GM23338 (cell line): ENCODE measurements at regions not wholly inside any gene's neighbourhood (a gene's known extent, or its start where the extent isn't known, plus 50 kb on each side); places are given as distances from the start of the nearest gene placed in this dataset.

ENCODE experiments used
- ATAC-seq: fragments of 200-7000 bp; cut with Tn5 transposase; 3 replicates; pipeline ENCODE4 v1.9.1; 2020
- DNase-seq: peaks from one replicate; pipeline ENCODE4 v3.0.0-alpha.2; 2015; ENCODE audit warnings: low spot score
- H2AFZ ChIP-seq: fragments of 200-600 bp; sonication (generic); 2 replicates; pipeline ENCODE4 v1.8.0; 2016; ENCODE audit warnings: antibody characterized with exemption, mild to moderate bottlenecking, moderate library complexity
- H3F3A ChIP-seq: fragments of 200-600 bp; sonication (generic); replicated peaks from 2 replicates; pipeline ENCODE4 v1.8.0; 2017; ENCODE audit warnings: antibody characterized with exemption, mixed run types, low read depth
- H3K27ac ChIP-seq: fragments of 200-600 bp; sonication (generic); 2 replicates; pipeline ENCODE4 v1.6.1; 2016; ENCODE audit warnings: low read depth
- H3K27me3 ChIP-seq: fragments of 200-600 bp; sonication (generic); 2 replicates; pipeline ENCODE4 v1.8.0; 2016; ENCODE audit warnings: mild to moderate bottlenecking, mixed run types, moderate library complexity; ENCODE audit not compliant: insufficient read depth
- H3K36me3 ChIP-seq: fragments of 200-600 bp; sonication (generic); 2 replicates; pipeline ENCODE4 v1.8.0; 2016; ENCODE audit warnings: mild to moderate bottlenecking; ENCODE audit not compliant: insufficient read depth
- H3K4me1 ChIP-seq: fragments of 200-600 bp; sonication (generic); 2 replicates; pipeline ENCODE4 v1.8.0; 2016; ENCODE audit warnings: mild to moderate bottlenecking, moderate library complexity; ENCODE audit not compliant: insufficient read depth
- H3K4me2 ChIP-seq: fragments of 200-600 bp; sonication (generic); 2 replicates; pipeline ENCODE4 v1.7.1; 2017; ENCODE audit warnings: mixed run types
- H3K4me3 ChIP-seq: fragments of 200-600 bp; sonication (generic); 2 replicates; pipeline ENCODE4 v1.6.1; 2016; ENCODE audit warnings: mixed run types
- H3K79me2 ChIP-seq: fragments of 200-600 bp; sonication (generic); replicated peaks from 2 replicates; pipeline ENCODE4 v1.8.0; 2017; ENCODE audit warnings: mild to moderate bottlenecking; ENCODE audit not compliant: insufficient read depth
- H3K9me2 ChIP-seq: fragments of 200-600 bp; sonication (generic); 2 replicates; pipeline ENCODE4 v1.8.0; 2017; ENCODE audit not compliant: insufficient read depth
- H4K20me1 ChIP-seq: fragments of 200-600 bp; sonication (generic); replicated peaks from 2 replicates; pipeline ENCODE4 v1.8.0; 2017; ENCODE audit warnings: mild to moderate bottlenecking; ENCODE audit not compliant: insufficient read depth
- H3K27ac Mint-ChIP-seq: 2 replicates; pipeline ENCODE4 v1.8.0; 2020; ENCODE audit warnings: inconsistent platforms, mild to moderate bottlenecking, moderate library complexity, mixed read lengths
- H3K27me3 Mint-ChIP-seq: 3 replicates; pipeline ENCODE4 v1.8.0; 2022; ENCODE audit warnings: low read depth, mild to moderate bottlenecking, moderate library complexity, mixed read lengths, inconsistent platforms; ENCODE audit not compliant: insufficient read depth, poor library complexity
- H3K36me3 Mint-ChIP-seq: 3 replicates; pipeline ENCODE4 v1.8.0; 2021; ENCODE audit warnings: low read depth, mild to moderate bottlenecking, inconsistent platforms, moderate library complexity, mixed read lengths
- H3K4me1 Mint-ChIP-seq: 3 replicates; pipeline ENCODE4 v1.8.0; 2020; ENCODE audit warnings: mild to moderate bottlenecking, inconsistent platforms, mixed read lengths
- H3K4me3 Mint-ChIP-seq: 3 replicates; pipeline ENCODE4 v1.8.0; 2021; ENCODE audit warnings: moderate library complexity, mild to moderate bottlenecking, inconsistent platforms, mixed read lengths
- H3K9me3 Mint-ChIP-seq: 3 replicates; pipeline ENCODE4 v1.8.0; 2020; ENCODE audit warnings: moderate library complexity, mild to moderate bottlenecking, inconsistent platforms, mixed read lengths
- CREB1 ChIP-seq: fragments of 250-450 bp; sonication (Bioruptor Pico); IDR thresholded peaks from 2 replicates; pipeline ENCODE4 v1.5.0; 2020; ENCODE audit warnings: low read depth, mild to moderate bottlenecking, moderate library complexity
- EZH2 ChIP-seq: fragments of 200-600 bp; sonication (generic); IDR thresholded peaks from one replicate; pipeline ENCODE4 v1.8.0; 2017; ENCODE audit warnings: antibody characterized with exemption, mild to moderate bottlenecking, low read depth; ENCODE audit not compliant: unreplicated experiment
- EZH2phosphoT487 ChIP-seq: fragments of 200-600 bp; sonication (generic); IDR thresholded peaks from one replicate; pipeline ENCODE4 v1.8.1; 2018; ENCODE audit warnings: antibody characterized with exemption; ENCODE audit not compliant: unreplicated experiment
- JUNB ChIP-seq: IDR thresholded peaks from one replicate; pipeline ENCODE4 v1.6.1; 2016; ENCODE audit warnings: antibody characterized with exemption; ENCODE audit not compliant: unreplicated experiment
- NANOG ChIP-seq: IDR thresholded peaks from 2 replicates; pipeline ENCODE4 v1.6.1; 2016; ENCODE audit warnings: antibody characterized with exemption, borderline replicate concordance
- POLR2AphosphoS5 ChIP-seq: IDR thresholded peaks from 2 replicates; pipeline ENCODE4 v1.6.1; 2016; ENCODE audit warnings: antibody characterized with exemption, low read depth
- STAT1 ChIP-seq: IDR thresholded peaks from one replicate; pipeline ENCODE4 v1.6.1; 2016; ENCODE audit warnings: antibody characterized with exemption; ENCODE audit not compliant: unreplicated experiment
- ZNF114 ChIP-seq: fragments of 250-450 bp; sonication (Bioruptor Pico); IDR thresholded peaks from 2 replicates; pipeline ENCODE4 v1.5.0; 2020; ENCODE audit warnings: mild to moderate bottlenecking, moderate library complexity
- ZNF331 ChIP-seq: fragments of 250-450 bp; sonication (Bioruptor Pico); IDR thresholded peaks from 2 replicates; pipeline ENCODE4 v1.5.0; 2020; ENCODE audit warnings: low read depth, mild to moderate bottlenecking, moderate library complexity
- ZNF462 ChIP-seq: fragments of 250-450 bp; sonication (Bioruptor Pico); IDR thresholded peaks from 2 replicates; pipeline ENCODE4 v1.5.0; 2020; ENCODE audit warnings: mild to moderate bottlenecking, moderate library complexity
- TF ChIP-seq, protein P1 (sequence below), 2 experiments: fragments of 200-600 bp in 1 of 2; sonication (generic) in 1 of 2; conservative IDR thresholded peaks; 2 replicates each; pipeline versions ENCODE4 v1.5.1 to v1.6.1; 2016 to 2017; ENCODE audit warnings: antibody characterized with exemption in 2 of 2, low read depth in 2 of 2, mild to moderate bottlenecking in 2 of 2, moderate library complexity in 1 of 2
- TF ChIP-seq, protein P2 (sequence below): IDR thresholded peaks from 2 replicates; pipeline ENCODE4 v1.6.1; 2016; ENCODE audit warnings: antibody characterized with exemption

- TF ChIP-seq, protein P1, sequence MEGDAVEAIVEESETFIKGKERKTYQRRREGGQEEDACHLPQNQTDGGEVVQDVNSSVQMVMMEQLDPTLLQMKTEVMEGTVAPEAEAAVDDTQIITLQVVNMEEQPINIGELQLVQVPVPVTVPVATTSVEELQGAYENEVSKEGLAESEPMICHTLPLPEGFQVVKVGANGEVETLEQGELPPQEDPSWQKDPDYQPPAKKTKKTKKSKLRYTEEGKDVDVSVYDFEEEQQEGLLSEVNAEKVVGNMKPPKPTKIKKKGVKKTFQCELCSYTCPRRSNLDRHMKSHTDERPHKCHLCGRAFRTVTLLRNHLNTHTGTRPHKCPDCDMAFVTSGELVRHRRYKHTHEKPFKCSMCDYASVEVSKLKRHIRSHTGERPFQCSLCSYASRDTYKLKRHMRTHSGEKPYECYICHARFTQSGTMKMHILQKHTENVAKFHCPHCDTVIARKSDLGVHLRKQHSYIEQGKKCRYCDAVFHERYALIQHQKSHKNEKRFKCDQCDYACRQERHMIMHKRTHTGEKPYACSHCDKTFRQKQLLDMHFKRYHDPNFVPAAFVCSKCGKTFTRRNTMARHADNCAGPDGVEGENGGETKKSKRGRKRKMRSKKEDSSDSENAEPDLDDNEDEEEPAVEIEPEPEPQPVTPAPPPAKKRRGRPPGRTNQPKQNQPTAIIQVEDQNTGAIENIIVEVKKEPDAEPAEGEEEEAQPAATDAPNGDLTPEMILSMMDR (conservative IDR thresholded peaks at IDR 0.05; ENCODE audit: low read depth in 2 of 2), result no peak
- no peak for TF ChIP-seq CREB1 (CRISPR knock-in tag)
These were observed 155.6 kb upstream of the XPO1 start (continued) for GRCh38 chr2:61693744-61694143.

GRCh38 chr2:61690078-61690596 is 152.0 kb upstream of the XPO1 start:
- Histone ChIP-seq H3K4me1 (no peaks in the 10 kb centered on the region), H3K27ac (no peak overlapping the region), H3K79me2 (no peaks in the 10 kb centered on the region), H2AFZ (no peak overlapping the region), H3K4me2 (no peak overlapping the region), H4K20me1 (no peaks in the 10 kb centered on the region), H3F3A (0 out of 2 replicates have a peak, but pooled peaks cover 3% of the 10 kb centered on the region), H3K9me2 (no peaks in the 10 kb centered on the region), H3K36me3 (no peaks in the 10 kb centered on the region), H3K27me3 (no peaks in the 10 kb centered on the region), H3K4me3 (no peak overlapping the region)
- H3K4me3 Mint-ChIP-seq, result no peak overlapping the region
- no peak for DNase-seq
- peaks cover 2% of the 10 kb centered on the region; the same call in 2 of the 3 replicates for H3K4me1 Mint-ChIP-seq
- H3K27me3 Mint-ChIP-seq, result no peaks in the 10 kb centered on the region
- ATAC-seq, result no peak
- H3K36me3 Mint-ChIP-seq, result no peaks in the 10 kb centered on the region
- H3K27ac Mint-ChIP-seq, result no peak overlapping the region
- no peaks in the 10 kb centered on the region for H3K9me3 Mint-ChIP-seq
- TF ChIP-seq EZH2 (no peak), ZNF462 (no peak), ZNF331 (no peak), POLR2AphosphoS5 (no peak), EZH2phosphoT487 (no peak), ZNF114 (CRISPR knock-in tag) (no peak), NANOG (no peak), STAT1 (no peak), CREB1 (CRISPR knock-in tag) (no peak), JUNB (no peak)
- TF ChIP-seq, protein P2, sequence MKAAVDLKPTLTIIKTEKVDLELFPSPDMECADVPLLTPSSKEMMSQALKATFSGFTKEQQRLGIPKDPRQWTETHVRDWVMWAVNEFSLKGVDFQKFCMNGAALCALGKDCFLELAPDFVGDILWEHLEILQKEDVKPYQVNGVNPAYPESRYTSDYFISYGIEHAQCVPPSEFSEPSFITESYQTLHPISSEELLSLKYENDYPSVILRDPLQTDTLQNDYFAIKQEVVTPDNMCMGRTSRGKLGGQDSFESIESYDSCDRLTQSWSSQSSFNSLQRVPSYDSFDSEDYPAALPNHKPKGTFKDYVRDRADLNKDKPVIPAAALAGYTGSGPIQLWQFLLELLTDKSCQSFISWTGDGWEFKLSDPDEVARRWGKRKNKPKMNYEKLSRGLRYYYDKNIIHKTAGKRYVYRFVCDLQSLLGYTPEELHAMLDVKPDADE, result no peak
- TF ChIP-seq, protein P1 (conservative IDR thresholded peaks at IDR 0.05; ENCODE audit: low read depth in 2 of 2), result no peak
